Inflammatory macrophage treated with lipopolysaccharide for 1 hour (primary cell): ENCODE measurements at regions not wholly inside any gene's neighbourhood (a gene's known extent, or its start where the extent isn't known, plus 50 kb on each side); places are given as distances from the start of the nearest gene placed in this dataset.
"Not testable (repeated sequence)": the region's sequence is repeated elsewhere in the genome, so short reads cannot be mapped to it uniquely, and the experiment has no call there.

ENCODE experiments used
- DNase-seq, 2 donors: peaks; one replicate each; pipeline ENCODE4 v3.0.0-alpha.2; 2020 to 2022

DNA sequence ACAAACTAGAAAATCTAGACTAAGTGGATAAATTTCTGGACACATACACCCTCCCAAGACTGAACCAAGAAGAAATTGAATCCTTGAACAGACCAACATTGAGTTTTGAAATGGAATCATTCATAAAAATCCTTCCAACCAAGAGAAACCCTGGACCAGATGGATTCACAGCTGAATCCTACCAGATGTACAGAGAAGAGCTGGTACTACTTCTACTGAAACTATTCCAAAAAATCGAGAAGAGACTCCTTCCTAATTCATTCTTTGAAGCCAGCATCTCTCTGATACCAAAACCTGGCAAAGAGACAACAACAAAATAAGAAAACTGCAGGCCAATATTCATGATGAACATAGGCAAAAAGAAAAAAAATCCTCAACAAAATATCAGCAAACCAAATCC, 227.4 kb downstream of the RPAP3 start:
- DNase-seq: no peak

DNA sequence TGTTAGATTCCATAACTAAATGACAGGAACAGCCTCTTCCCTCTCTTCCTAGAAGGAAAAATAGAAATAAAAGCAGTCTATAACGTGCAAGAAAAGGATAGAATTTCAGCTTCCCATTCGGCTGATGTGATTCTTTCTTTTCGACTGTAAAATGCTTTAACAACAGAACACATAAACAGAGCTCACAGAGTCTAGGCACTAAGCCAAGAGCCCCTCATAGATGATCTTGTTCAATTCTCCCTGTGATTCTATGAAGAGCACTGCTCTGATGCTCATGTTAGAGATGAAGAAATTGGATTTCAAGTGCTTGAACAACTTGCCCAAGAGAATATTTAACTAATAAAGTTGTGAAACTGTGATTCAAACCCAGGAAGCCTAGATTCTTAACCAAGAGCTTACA, 232.7 kb downstream of the RPAP3 start:
- no peak for DNase-seq

DNA sequence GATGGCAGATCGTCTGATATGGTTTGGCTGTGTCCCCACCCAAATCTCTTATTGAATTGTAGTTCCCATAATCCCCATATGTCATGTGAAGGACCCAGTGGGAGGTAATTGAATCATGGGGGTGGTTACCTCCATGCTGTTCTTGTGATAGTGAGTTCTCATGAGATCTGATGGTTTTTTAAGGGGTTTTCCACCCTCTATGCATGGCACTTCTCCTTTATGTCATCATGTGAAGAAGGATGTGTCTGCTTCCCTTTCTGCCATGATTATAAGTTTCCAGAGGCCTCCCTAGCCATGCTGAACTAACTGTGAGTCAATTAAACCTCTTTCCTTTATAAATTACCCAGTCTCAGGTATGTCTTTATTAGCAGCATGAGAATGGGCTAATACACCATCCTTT, 235.5 kb downstream of the RPAP3 start:
- peak; percentile 19 to 42 for DNase-seq

DNA sequence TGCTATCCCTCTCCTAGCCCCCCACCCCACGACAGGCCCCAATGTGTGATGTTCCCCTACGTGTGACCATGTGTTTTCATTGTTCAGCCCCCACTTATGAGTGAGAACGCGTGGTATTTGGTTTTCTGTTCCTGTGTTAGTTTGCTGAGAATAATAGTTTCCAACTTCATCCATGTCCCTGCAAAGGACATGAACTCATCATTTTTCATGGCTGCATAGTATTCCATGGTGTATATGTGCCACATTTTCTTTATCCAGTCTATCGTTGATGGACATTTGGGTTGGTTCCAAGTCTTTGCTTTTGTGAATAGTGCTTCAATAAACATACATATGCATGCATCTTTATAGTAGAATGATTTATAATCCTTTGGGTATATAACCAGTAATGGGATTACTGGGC, 241.9 kb downstream of the RPAP3 start:
- not testable (repeated sequence) for DNase-seq

DNA sequence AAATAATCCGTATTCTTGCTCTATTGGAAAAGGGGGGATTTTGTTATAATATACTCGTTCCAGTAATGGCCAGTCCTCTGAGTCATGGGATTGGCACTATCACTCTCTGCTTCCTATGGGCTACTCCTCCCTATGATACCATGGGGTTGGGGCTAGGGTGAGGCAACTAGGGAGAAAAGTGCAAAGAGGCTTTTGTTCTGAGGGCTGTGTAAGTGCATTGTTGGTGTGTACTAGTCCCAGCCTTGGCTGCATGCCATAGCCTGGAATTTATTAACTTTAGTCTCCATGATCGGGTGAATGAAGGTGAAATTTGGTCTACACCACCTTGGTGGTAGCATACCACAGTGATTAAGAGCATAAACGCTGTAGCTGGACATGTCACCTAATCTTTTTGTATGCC, 247.6 kb downstream of the RPAP3 start:
- no peak for DNase-seq

DNA sequence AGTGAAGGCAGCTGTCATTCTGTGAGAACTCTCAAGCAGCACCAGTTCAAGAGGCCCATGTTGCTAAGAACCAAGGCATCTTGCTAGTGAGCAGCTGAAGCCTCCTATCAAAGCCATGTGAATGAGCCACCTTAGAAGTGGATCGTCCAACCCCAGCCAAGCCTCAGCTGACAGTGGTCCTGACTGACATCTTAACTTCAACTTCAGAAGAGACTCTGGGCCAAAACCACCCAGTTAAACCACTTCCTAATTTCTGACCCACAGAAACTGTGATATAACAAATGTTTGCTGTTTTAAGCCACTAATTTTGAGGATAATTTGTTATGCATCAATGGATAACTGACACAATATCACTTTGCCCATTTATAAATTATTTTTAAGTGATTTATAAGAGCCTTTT, 256.0 kb downstream of the RPAP3 start:
- no peak for DNase-seq

DNA sequence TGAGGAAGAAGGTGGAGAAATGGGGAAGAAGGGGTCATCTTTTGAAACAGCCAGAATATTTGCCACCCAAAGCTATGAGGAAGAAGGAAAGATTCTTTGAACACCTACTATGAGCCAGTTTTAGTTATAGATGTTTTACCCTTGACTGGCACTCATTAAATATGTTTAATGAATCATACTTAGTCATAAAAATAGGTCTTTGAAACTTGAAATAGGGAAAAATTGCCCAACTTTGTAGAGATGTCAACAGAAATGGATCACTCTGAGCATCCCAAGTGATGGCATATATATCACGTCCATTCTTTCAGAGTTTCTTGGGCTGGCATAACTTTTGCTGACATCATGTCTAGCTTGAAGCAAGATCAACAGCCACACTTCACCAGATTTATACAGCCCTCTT, 263.5 kb downstream of the RPAP3 start:
- DNase-seq: no peak

DNA sequence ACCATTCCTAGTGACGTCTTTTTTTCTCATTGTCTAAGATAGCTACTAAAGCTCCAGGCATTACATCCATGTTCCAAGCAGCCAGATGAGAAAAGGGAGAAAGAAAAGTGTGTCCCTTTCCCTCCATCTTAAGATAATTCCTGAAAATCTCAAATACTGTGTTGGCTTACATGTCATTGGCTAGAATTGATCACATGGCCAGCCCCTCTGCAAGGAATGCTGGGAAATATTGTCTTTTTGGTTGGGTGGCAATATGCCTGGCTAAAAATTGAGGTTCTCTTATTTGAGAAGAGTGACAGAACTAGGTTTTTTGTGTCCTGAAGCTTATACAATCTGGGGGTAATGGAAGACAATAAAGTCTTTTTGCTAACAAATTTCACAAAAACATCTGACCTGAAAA, 264.3 kb downstream of the RPAP3 start:
- DNase-seq: no peak

DNA sequence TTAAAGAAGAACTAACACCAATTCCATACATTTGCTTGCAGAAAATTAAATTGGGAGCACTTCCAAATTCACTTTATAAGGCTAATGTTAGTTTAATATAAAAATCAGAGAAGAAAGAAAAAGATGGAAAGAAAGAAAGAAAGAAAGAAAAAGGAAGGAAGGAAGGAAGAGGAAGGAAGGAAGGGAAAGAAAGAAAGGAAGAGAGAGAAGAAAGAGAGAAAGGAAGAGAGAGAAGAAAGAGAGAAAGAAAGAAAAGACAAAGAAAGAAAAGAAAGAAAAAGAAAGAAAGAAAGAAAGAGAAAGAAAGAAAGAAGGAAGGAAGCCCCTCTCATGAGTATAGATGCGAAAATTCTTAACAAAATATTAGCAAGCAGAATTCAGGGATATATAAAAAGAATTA, 267.7 kb downstream of the RPAP3 start:
- DNase-seq: no peak

DNA sequence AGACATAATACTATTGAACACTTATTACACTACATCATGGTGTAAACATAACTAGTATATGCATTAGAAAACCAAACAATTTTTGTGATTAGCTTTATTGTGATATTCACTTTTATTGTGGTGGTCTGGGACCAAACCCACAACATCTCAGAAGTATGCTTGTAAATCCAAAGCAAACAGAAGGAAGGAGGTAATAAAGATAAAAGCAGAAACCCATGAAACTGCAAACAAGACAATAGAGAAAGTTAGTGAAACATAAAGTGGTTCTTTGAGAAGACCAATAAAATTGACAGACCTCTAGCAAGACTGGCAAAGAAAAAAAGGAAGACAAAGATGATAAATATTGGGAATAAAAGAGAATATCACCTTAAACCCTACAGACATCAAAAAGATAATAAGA, 268.3 kb downstream of the RPAP3 start:
- no peak for DNase-seq

DNA sequence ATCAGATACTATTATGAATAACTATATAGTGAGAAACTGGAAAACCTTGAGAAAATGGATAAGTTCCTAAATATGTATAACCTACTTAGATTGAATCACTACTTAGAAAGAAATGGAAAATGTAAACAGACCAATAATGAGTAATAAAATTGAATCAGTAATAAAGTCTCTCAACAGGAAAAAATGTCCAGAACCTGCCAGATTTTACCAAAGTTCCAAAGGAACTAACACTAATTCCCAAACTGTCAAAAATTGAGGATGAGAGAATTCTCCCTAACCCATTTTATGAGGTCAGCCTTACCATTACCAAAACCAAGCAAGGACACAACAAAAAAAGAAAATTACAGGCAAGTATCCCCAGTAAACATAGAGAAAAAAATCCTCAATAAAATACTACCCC, 272.0 kb downstream of the RPAP3 start:
- DNase-seq: no peak

DNA sequence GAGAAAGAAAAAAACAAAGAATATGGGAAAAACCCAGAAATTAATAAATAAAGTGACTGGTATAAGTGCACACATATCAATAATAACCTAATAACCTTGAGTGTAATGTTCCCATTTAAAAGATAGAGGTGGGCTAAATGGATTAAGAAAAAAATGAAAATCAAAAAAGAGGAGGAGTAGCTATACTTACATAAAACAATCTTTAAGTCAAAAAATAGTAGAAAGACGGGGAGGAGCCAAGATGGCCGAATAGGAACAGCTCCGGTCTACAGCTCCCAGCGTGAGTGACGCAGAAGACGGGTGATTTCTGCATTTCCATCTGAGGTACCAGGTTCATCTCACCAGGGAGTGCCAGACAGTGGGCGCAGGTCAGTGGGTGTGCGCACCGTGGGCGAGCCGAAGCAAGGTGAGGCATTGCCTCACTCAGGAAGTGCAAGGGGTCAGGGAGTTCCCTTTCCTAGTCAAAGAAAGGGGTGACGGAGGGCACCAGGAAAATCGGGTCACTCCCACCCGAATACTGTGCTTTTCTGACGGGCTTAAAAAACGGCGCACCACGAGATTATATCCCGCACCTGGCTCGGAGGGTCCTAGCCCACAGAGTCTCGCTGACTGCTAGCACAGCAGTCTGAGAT, 279.0 kb downstream of the RPAP3 start:
- not testable (repeated sequence) for DNase-seq

DNA sequence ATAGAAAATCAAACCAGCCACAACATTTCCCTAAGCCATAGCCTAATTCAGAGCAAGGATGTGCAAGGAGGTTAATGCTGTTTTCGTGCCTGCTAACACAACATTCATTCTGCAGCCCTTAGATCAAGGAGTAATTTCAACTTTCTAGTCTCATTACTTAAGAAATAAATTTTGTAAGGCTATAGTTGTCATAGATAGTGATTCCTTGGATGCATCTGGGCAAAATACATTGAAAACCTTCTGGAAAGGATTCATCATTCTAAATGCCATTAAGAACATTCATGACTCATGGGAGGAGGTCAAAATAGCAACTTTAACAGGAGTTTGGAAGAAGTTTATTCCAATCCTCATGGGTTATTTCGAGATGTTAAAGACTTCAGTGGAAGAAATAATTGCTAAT, 283.2 kb downstream of the RPAP3 start:
- no peak for DNase-seq

DNA sequence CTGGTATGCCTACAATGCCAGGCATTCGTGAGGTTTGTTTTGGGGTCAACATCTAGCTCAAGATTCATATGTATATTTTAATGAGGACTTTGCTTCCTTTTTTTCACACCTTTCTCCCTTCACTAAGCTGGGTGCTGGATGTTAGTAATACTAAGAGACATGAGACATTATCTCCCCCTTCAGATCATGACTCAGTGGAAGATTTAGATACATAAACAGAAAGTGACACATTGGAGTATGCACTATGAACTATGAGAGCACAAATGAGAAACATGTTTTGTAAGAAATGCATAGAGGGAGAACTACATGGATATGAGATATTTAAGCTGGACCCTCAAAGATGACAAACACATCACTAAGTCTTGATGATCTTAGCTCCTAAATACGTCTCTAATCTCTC, 286.3 kb downstream of the RPAP3 start:
- no peak for DNase-seq

DNA sequence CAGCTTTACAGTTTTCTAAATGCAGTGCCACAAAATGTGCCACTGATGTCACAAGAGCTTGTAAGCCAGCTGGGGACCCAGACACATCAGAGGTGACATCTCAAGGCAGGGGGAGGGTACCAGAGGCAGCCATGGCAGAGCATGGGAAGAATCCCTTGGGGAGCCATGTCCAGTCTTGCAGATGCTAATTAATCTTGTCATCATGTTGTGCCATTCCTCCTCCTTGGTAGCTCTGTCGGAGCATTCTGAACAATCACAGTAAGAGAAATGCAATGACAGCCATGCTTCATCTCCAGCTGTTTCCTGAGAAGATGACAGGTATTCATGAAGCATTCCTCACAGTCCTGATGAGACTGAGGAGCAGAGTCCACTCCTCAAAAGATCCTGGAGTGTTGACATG, 287.9 kb downstream of the RPAP3 start:
- DNase-seq: no peak

DNA sequence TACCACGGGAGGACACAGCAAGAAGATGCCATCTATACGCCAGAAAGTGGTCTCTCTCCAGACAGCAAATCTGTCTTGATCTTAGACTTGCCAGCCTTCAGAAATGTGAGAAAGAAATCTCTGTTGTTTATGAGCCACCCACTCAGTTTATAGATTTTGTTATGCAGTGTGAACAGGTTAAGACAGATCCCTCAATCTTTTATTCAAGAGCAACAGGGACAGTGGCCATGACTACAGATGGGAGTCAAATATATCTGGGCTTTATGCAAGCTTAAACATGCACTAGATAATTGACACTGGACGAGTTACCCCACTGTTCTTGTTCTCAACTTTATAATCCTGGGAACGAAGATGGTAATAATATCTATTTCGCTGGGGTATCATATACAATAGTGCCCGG, 288.7 kb downstream of the RPAP3 start:
- DNase-seq: no peak

DNA sequence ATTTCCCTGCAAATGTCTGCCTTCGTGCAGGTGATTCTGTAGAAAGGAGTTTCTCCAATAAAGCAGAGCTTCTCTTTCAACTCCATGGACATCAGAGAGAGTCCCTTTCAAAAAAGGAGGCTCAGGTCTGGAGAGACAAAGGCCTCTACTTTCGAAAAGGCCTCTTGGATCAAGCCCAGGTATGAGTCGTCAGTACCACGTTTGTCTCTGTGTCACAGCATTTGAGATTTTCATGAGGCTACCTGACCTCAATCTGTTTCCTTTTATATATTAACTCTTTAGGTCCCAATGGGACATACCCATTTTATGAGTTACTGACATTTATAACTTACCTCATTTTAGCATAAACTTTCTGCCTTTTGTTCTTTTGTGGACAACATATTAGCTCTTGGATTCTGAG, 290.8 kb downstream of the RPAP3 start:
- no peak for DNase-seq

DNA sequence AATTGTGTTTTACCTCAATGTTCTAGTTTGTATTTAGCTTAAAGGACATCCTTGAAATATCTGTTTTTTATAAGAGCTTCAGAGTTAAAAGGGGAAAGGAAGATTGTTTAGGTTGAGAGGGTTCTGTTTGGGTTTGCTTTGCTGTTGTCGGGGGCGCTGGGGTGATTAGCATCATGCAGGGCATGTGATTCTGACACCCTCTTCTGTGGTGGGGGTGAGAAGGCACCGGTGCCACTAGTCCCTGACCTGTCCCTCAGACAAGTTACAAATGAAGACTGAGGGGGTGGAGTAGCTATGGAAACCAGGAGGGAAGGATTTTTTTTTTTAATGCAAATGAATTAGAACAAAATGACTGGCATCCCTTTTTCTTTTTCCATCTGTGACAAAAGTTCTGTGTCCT, 291.3 kb downstream of the RPAP3 start:
- peak in 1 of 2 donors; percentile 5 for DNase-seq

DNA sequence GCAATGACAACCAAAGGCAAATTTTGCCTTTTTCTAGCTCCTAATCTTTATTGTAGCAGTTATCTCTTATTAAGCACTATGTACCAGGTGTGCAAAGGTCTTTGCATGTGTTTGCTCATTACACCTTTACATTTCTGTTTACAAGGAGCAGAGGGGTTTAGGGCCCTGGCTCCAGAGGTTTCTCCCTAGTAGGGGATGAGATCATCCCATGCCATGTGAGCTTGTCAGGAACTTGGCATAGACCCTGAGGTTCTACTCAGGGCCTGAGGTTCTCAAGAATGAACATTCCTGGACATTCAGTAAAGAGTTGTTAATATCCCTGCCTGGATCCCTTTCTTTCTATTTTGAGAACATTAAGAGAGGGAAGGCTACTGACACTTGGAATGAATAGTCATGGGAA, 292.0 kb downstream of the RPAP3 start:
- no peak for DNase-seq

DNA sequence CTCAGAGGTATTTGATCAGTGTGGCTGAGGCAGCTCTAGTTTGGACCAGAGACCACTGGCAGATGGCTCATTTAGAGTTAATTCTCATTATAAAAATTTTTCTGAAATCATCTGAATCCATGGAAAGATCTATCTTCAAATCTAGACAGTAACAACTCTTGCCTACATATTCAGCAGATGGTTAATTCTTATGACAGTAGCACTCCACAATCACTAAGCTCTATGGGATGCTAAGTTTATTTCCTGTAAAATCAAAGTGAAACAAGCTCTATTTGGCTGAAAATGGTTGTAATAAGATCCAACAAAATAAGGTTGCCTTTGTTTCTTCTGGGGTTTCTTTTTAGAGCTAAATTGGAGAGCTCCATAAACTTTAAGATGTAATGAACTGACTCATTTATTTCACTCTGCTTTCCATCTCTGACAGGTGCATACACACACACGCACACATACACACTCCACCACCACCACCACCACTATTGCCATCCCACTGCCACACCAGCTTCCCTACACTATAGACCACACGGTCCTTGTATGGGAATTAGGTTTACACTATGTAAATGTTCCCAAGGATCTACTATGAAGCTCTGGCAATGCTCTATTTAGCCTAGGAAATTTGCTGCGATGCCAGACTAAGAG, 293.1 kb downstream of the RPAP3 start:
- no peak for DNase-seq

DNA sequence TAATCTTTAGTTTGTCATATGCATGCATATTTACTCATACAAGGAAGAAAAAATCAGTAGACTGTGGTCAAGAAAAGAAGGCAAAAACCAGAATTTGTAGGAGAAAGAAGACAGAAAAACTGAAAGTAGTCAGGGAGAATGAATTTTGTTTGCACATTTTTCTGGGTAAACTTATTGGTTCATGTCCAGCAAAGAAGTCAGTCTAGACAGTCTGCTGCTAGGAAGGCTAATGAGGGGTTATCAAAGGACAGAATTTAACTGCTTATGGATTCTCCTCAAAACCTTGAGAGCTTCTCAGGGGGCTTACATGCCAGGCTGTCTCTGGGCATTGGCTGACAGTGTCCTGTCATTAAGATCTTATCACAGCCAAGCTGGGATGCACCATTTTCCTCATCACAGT, 293.9 kb downstream of the RPAP3 start:
- DNase-seq: no peak

DNA sequence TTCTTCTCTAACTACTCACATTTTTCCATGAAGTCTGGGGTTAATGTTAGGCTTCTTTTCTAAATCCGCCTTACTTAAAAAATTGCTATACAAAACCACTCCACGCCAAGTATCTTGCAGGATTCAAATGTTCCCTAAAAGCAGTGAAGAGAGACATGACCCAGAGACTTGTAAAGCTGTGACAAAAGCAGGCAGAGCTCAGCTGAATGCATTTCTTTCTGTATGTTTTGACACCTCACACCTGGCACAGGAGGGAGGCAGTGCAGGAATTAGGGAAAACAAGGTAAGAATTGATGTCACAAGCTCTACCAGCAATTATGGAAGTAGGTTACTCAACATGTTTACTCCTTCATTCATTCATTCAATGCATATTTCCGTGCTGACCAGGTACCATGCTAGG, 295.0 kb downstream of the RPAP3 start:
- no peak for DNase-seq

DNA sequence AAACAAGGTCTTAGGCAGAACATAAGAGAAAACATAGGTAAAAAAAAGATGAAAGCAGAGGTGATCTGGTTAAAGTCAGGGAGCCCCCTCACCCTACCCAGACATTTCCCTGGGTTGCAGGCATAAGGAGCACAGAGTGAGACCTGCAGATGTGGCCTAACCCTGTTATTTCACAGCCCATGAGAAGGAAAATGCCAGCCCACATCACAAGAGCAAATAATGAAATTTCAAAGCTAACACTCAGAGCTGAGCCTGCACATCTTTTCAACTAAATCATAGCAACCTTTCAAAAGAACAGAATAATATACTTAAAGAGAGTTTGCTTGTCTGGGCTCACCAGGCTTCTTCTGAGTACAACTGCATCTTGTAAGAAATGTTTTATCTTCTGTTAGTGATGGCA, 295.4 kb downstream of the RPAP3 start:
- no peak for DNase-seq

DNA sequence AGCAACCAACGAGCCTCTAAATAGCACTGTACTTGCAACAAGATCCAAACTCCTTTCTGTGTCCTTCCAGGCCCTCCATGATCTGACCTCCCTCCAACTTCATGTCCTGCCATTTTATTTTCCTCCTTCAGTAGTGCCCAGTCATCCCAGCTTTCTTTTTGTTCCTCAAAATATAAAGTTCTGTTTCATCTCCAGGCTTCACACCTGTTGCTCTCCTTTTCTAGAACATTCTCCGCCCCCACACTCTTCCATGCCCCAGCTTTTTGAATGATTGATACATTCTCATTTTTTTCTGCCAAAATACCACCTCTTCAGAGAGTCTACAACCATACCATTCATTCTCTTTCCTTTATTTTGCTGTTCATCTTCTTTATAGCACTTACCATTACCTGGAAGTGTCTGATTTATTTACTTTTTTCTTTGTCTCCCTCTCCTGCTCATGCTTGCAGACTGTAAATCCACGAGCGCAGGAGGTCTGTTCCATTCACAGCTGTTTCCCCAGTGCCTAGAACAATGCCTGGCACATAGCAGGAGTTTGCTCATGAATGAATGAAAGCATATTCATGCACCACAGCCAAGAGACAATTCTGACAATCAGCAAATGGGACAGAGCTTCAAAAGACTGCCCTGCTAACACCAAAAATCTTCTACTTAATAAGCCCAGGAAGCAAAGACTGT, 296.4 kb downstream of the RPAP3 start:
- no peak for DNase-seq
